ENCODE measurements at regions not wholly inside any gene's neighbourhood (a gene's known extent, or its start where the extent isn't known, plus 50 kb on each side); places are given as distances from the start of the nearest gene placed in this dataset.

DNA sequence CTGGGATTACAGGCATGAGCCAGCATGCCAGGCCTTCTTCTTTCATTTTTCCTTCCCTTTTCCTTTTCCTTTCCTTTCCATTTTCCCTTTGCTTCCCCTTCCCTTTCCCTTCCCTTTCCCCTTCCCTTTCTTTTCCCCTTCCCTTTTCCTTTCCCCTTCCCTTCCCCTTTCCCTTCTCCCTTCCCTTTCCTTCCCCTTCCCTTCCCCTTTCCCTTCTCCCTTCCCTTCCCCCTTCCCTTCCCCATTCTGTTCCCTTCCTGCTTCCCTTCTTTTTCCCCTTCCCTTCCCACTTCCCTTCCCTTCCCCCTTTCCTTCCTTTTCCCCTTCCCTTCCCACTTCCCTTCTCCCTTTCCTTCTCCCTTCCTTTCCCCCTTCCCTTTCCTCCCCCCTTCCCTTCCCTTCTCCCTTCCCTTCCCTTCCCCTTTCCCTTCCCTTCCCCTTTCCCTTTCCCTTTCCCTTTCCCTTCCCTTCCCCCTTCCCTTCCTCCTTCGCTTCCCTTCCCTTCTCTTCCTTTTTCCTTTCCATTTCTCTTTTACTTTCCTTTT is 712.2 kb upstream of the POM121L12 start:
- DNase-seq (ENCODE audit: low read depth, low spot score) = no peak
- TF ChIP-seq, protein P1, sequence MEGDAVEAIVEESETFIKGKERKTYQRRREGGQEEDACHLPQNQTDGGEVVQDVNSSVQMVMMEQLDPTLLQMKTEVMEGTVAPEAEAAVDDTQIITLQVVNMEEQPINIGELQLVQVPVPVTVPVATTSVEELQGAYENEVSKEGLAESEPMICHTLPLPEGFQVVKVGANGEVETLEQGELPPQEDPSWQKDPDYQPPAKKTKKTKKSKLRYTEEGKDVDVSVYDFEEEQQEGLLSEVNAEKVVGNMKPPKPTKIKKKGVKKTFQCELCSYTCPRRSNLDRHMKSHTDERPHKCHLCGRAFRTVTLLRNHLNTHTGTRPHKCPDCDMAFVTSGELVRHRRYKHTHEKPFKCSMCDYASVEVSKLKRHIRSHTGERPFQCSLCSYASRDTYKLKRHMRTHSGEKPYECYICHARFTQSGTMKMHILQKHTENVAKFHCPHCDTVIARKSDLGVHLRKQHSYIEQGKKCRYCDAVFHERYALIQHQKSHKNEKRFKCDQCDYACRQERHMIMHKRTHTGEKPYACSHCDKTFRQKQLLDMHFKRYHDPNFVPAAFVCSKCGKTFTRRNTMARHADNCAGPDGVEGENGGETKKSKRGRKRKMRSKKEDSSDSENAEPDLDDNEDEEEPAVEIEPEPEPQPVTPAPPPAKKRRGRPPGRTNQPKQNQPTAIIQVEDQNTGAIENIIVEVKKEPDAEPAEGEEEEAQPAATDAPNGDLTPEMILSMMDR (IDR thresholded peaks at IDR 0.05; ENCODE audit: low read depth, low read length) = no peak
- in situ Hi-C loops (cut with HindIII; ENCODE audit: low sequenced_read_pairs) = no loop called here
- no peak overlapping the region for H3K4me3 ChIP-seq (ENCODE audit: low read depth, low read length)

DNA sequence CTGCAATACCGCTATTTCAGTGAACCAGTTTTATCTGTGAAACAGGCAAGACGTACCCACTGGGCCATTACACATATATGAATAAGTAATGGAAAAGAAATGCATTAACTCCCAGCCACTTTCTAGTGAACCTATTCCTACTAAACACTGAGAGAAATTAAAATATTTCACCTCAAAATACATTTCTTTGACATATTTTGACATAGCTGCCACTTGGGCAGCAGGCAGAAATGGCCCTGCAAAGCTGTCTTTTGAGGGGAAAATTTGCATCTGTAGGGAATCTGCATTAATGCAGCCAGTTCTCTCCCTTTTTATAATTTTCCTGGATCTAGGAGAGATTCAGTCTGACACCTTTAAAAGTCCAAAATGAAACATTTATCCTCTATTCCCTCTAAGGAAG is 714.8 kb upstream of the POM121L12 start:
- H3K4me3 ChIP-seq (ENCODE audit: low read depth, low read length) = no peak overlapping the region
- DNase-seq (ENCODE audit: low read depth, low spot score) = no peak
- TF ChIP-seq, protein P1 (IDR thresholded peaks at IDR 0.05; ENCODE audit: low read depth, low read length) = no peak
- in situ Hi-C loops (cut with HindIII; ENCODE audit: low sequenced_read_pairs) = no loop called here

DNA sequence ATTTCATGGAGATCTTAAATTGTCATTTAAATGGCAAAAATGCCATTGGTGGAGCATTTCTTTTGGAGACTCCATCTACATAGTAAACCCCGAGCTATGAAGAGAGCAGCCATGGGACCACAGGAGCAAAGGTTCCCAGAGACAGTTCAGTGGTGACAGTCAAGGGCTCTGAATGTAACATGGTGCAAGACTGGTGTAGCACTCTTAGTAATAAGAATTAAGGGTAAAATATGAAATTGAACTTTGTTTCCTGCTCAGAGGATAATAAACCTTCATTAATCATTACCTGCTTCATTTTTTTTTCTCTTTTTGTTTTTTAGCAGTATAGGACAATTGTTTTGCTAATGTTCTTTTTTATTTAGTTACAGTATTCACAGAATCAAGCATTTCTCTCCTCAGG is 717.5 kb upstream of the POM121L12 start:
- TF ChIP-seq, protein P1 (IDR thresholded peaks at IDR 0.05; ENCODE audit: low read depth, low read length) = no peak
- no peak for DNase-seq (ENCODE audit: low read depth, low spot score)
- H3K4me3 ChIP-seq (ENCODE audit: low read depth, low read length) = no peak overlapping the region
- in situ Hi-C loops (cut with HindIII; ENCODE audit: low sequenced_read_pairs) = no loop called here

DNA sequence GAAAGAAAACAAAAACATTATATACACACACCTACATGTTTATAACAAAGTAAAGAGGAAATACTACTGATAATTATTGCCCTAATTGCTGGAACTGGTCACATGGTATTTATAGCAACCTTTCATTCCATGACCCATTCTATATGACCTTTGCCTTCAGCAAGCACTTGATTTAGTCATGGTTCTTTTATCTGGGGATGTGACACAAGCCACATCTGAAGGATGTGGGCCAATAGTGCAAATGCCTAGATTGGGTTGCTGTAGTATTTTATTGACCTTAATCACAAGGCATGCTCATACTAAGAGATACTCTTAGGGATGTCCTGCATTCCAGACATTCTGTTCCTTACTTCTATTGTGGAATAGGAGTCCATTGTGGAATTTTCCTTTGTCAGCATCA is 723.5 kb upstream of the POM121L12 start:
- no peak for DNase-seq (ENCODE audit: low read depth, low spot score)
- H3K4me3 ChIP-seq (ENCODE audit: low read depth, low read length) = no peak overlapping the region
- in situ Hi-C loops (cut with HindIII; ENCODE audit: low sequenced_read_pairs) = no loop called here
- TF ChIP-seq, protein P1 (IDR thresholded peaks at IDR 0.05; ENCODE audit: low read depth, low read length) = no peak

DNA sequence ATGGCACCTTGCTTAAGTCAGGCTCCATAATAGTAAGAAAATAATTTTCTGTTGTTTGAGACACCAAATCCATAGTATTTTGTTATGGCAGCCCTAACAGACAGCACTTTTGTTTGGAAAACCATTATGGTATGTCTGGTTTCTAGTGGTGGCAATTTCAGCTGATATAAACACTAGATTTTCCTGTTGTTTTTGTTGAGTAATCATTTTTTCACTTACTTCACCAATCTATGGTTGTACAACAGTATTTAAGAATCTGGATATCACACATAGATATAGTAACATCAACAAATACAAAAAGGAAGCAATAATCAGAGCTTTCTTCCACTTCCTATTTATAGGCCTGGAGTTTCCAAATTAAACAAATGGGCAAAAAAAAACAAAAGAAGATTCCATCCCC is 725.8 kb upstream of the POM121L12 start:
- DNase-seq (ENCODE audit: low read depth, low spot score) = no peak
- TF ChIP-seq, protein P1 (IDR thresholded peaks at IDR 0.05; ENCODE audit: low read depth, low read length) = no peak
- in situ Hi-C loops (cut with HindIII; ENCODE audit: low sequenced_read_pairs) = no loop called here
- H3K4me3 ChIP-seq (ENCODE audit: low read depth, low read length) = no peak overlapping the region

DNA sequence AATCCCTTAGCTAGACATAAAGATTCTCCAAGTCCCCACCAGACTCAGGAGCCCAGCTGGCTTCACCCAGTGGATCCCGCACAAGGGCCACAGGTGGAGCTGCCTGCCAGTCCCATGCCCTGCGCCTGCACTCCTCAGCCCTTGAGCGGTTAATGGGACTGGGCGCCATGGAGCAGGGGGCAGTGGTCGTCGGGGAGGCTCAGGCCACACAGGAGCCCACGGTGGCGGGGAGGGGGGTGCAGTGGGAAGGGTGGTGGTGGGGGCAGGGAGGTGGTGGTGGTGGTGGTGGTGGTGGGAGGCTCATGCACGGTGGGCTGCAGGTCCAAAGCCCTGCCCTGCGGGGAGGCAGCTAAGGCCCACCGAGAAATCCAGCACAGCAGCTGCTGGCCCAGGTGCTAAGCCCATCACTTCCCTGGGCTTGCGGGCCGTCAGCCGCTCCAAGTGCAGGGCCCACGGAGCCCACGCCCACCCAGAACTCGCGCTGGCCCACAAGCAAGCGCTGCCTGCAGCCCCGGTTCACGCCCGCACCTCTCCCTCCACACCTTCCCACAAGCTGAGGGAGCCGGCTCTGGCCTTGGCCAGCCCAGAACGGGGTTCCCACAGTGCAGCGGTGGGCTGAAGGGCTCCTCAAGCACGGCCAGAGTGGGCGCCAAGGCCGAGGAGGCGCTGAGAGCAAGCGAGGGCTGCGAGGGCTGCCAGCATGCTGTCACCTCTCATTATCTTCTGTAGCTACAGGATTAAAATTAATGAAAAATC is 732.5 kb upstream of the POM121L12 start:
- in situ Hi-C loops (cut with HindIII; ENCODE audit: low sequenced_read_pairs) = no loop called here
- no peak for DNase-seq (ENCODE audit: low read depth, low spot score)
- TF ChIP-seq, protein P1 (IDR thresholded peaks at IDR 0.05; ENCODE audit: low read depth, low read length) = no peak
- H3K4me3 ChIP-seq (ENCODE audit: low read depth, low read length) = no peak overlapping the region
